ENCODE measurements at regions not wholly inside any gene's neighbourhood (a gene's known extent, or its start where the extent isn't known, plus 50 kb on each side); places are given as distances from the start of the nearest gene placed in this dataset.
"Not testable (repeated sequence)": the region's sequence is repeated elsewhere in the genome, so short reads cannot be mapped to it uniquely, and the experiment has no call there.

DNA sequence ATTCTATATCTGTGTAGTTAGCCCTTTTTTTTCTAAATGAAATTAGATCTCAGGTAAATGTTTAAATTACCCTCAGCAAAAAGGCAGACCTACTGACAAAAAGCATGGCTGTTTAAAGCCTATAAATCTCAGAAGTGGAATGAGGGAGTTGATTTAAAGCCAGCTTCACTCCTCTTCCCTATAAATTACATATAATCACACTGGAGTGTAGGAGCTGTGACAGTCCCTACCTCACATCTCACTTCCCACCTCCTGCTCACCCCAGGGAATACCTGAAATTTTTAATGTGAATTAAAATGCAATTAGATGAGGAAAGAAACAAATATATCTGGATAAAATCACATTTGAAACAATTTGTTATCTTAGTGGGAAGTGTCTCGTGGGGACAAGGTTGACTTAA, 184.6 kb downstream of the SPATA31A7 start:
- TF ChIP-seq, protein P1, sequence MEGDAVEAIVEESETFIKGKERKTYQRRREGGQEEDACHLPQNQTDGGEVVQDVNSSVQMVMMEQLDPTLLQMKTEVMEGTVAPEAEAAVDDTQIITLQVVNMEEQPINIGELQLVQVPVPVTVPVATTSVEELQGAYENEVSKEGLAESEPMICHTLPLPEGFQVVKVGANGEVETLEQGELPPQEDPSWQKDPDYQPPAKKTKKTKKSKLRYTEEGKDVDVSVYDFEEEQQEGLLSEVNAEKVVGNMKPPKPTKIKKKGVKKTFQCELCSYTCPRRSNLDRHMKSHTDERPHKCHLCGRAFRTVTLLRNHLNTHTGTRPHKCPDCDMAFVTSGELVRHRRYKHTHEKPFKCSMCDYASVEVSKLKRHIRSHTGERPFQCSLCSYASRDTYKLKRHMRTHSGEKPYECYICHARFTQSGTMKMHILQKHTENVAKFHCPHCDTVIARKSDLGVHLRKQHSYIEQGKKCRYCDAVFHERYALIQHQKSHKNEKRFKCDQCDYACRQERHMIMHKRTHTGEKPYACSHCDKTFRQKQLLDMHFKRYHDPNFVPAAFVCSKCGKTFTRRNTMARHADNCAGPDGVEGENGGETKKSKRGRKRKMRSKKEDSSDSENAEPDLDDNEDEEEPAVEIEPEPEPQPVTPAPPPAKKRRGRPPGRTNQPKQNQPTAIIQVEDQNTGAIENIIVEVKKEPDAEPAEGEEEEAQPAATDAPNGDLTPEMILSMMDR (IDR thresholded peaks at IDR 0.05), result not testable (repeated sequence)
- not testable (repeated sequence) for TF ChIP-seq POLR2AphosphoS5 (IDR thresholded peaks at IDR 0.05)
